Left colon (tissue), 2 donors: ENCODE measurements at regions not wholly inside any gene's neighbourhood (a gene's known extent, or its start where the extent isn't known, plus 50 kb on each side); places are given as distances from the start of the nearest gene placed in this dataset.
"Not testable (repeated sequence)": the region's sequence is repeated elsewhere in the genome, so short reads cannot be mapped to it uniquely, and the experiment has no call there.

Experiments
- ATAC-seq: fragments of 200-7000 bp; cut with Tn5 transposase; one replicate; pipeline ENCODE4 v1.9.1; 2020; ENCODE audit warnings: mild to moderate bottlenecking, moderate library complexity
- DNase-seq, 2 donors: peaks; one replicate each; pipeline ENCODE4 v3.0.0-alpha.2; 2020
- intact Hi-C, 2 donors: fragments of 100-400 bp; cut with DNase I in 1 of 2; cut with micrococcal nuclease in 1 of 2; formaldehyde crosslinking; loops; one replicate each; pipeline versions ENCODE4 v1.11.2 to v1.14.0; 2022; cut with DNase I, micrococcal nuclease
- donor health status: DM: no; HTN: no; CAD: no.
- donor health status: DM: yes; HTN: yes; CAD: no.

GRCh38 chr11:10996678-10997077 is 138.8 kb upstream of the ZBED5 start:
- intact Hi-C loops, result loop anchor here in 1 of 2 donors (10.0 kb wide), 1 partner anchor 52 kb away; no protein-coding TSS in a partner anchor
- DNase-seq, result no peak
- ATAC-seq, result no peak

DNA sequence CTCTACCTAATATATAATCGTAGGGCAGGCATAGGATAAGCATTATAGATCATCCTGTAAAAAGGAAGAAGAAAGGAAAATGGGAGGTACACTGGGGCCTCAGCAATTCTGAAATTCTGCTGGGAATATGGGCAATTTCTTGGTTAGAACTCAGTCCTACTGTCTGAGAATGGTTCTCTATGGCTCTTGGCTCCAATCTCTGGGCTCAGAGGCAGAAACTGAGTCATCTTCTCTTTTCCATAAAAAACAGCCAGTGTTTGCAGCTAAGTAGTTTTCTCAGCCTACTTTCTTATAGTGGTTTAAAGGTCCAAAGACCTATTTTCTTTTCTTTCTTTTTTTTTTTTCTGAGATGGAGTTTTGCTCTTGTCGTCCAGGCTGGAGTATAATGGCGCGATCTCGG is 135.8 kb upstream of the ZBED5 start:
- DNase-seq (no peak), ATAC-seq (no peak)
- intact Hi-C loops, result loop anchor here in 1 of 2 donors (10.0 kb wide), 1 partner anchor 49 kb away; no protein-coding TSS in a partner anchor

DNA sequence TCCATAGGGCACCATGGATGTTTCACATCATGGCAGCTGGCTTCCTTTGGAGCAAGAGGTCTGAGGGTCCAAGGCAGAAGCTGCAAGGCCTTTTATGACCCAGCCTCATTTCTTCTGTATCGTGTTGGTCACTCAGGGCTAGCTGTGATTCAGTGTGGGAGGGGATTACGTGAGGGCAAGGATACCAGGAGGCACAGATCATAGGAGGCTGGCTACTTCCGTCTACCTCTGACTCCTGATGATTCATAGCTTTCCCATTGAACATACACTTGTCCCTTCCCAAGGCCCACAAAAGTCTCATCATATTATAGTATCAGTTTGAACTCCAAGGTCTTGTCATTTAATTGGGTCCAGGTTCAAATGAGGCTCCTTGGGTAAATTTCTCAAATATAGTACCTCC is 135.3 kb upstream of the ZBED5 start:
- intact Hi-C loops, result loop anchor here in 1 of 2 donors (10.0 kb wide), 1 partner anchor 48 kb away; no protein-coding TSS in a partner anchor
- no peak for ATAC-seq

DNA sequence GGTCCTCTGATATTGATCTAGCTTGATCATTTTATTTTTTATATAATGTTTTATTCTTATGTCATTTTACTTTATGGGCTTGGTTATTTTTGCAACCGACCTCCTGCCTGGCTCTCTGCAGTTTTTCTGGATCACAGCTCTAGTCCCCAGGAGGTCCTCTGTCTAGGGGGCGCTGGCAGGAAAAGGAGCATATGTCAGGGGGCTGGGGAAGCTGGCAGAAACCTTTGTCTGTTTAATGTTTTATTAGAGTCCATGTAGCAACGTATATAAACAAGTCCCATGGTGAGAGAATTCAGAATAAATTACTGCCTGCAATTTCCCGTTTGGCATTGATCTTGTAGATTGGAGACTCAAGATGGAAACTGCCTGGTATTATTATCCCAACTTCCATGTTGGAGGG is 133.5 kb upstream of the ZBED5 start:
- DNase-seq (no peak), ATAC-seq (no peak)
- intact Hi-C loops, result loop anchor here in 1 of 2 donors (10.0 kb wide), 1 partner anchor 47 kb away; no protein-coding TSS in a partner anchor

More for the DNA sequence above, 135.3 kb upstream of the ZBED5 start:
- no peak for DNase-seq

DNA sequence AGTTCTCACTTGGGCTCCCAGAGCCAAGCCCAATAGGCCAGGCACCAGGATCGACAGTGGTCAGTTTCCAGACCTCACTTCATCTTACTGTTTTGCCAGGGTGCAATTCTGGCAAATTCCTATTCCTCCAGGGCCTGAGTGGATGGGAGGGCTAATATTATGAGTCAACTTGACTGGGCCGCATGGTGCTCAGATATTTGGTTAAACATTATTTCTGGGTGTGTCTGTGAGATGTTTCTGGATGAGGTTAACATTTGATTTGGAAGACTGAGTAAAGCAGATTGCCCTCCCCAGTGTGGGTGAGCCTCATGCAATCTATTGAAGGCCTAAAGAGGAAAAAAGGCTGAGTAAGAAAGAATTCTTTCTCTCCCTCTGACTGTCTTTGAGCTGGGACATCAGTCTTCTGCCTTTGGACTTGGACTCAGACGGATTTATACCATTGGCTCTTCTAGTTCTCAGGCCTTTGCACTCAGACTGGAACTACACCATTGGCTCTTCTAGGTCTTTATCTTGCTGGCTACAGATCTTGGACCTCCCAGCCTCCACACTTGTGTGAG is 132.9 kb upstream of the ZBED5 start:
- peak; percentile 32 for ATAC-seq
- intact Hi-C loops, result loop anchor here in 1 of 2 donors (10.0 kb wide), 1 partner anchor 46 kb away; no protein-coding TSS in a partner anchor
- no peak for DNase-seq

DNA sequence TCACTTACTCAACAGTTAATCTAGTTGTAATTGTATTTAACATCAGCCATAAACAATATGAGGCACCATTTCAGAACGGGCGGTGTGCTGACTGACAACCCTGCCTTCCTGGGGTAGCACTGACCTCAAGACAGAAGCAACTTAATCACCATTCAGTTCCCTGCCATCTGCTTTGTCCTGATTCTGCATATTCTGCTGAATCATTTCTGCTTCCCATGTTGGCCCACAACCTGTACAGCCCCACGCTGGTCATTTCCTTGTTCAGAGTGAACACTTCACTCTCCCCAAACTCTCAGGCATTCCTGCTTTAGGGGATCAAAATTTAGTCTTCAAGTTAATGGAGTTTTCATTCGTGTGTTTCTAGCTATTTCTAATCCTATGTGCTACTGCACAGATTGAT is 132.3 kb upstream of the ZBED5 start:
- intact Hi-C loops, result loop anchor here in 1 of 2 donors (10.0 kb wide), 1 partner anchor 45 kb away; no protein-coding TSS in a partner anchor
- DNase-seq, result no peak
- ATAC-seq, result peak; percentile 58

GRCh38 chr11:10986006-10986405 is 128.2 kb upstream of the ZBED5 start:
- ATAC-seq, result no peak
- intact Hi-C loops, result no loop called here
- no peak for DNase-seq

- intact Hi-C loops, result no loop called here
- DNase-seq (no peak), ATAC-seq (no peak)
Measured at GRCh38 chr11:10984742-10985141, 126.9 kb upstream of the ZBED5 start.

DNA sequence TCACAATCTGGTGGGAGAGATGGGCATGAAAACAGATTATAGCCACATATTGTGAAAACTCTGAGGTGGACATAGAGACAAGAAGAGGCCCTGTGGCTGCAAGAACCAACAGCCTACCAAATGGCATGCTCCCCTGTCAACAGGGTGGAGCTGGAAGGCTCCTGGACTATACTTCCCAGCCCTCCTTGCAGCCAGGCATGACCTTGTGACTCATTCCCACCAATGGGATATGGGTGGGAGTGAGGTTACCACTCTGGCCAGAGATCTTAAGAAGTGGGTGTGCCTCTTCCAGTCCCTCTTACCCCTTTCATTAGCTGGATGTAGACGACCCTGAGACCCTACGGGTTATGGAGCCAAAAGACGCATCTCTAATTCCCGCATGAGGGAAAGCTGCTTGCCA is 126.4 kb upstream of the ZBED5 start:
- DNase-seq (no peak), ATAC-seq (no peak)
- intact Hi-C loops, result no loop called here

DNA sequence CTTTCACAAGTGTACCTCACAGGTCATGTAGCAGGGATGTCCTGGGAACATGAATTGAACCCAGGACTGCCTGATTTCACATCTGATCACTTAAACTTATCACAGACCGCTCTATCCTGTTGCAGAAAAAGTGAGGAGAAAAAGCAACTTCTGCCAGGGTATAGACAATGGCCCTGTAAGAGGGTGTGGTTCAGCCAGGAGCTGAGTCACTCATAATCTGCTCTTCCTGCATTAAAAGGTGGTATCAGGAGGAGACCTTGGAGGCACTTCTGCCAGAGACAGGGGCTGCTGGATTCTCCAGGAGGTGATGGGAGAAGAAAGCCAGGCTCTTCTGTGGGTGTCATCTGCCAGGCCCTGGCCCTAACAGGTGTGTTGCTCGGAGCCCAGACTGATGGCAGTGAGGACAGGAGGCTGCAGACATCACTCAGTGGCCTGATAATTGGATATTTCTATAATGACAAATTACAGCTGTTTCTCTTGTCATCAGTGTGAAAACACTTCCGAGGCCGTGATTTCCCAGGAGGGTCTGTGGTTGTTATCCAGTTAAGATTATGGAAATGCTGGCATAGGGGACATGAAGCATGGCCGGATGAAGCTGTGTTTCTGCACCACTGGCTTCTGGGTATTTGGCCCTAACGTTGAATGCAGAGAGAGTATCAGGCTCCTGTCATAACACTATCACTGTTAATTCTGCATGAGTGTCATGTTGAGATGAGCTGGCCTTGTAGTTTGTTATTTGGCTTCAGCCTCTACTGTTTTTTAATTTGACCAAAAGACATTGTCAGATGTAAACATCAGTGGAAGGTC is 125.1 kb upstream of the ZBED5 start:
- intact Hi-C loops, result no loop called here
- peak; percentile 69 for ATAC-seq
- DNase-seq, result no peak

- intact Hi-C loops, result no loop called here
- no peak for ATAC-seq
- DNase-seq, result no peak
Measured at GRCh38 chr11:10979529-10979928, 121.7 kb upstream of the ZBED5 start.

DNA sequence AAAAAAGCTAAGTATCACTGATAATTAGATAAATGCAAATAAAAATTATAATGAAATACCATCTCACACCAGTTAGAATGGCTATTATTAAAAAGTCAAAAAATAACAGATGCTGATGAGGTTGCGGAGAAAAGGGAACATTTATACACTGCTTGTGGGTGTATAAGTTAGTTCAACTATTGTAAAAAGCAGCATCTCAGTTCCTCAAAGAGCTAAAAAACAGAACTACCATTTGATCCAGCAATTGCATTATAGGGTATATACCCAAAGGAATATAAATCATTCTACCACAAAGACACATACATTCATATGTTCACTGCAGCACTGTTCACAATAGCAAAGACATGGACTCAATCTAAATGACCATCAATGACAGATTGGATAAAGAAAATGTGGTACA is 120.3 kb upstream of the ZBED5 start:
- ATAC-seq (no peak), DNase-seq (no peak)
- intact Hi-C loops, result no loop called here

- ATAC-seq (no peak), DNase-seq (no peak)
Measured at GRCh38 chr11:10975287-10975721, 117.5 kb upstream of the ZBED5 start.

DNA sequence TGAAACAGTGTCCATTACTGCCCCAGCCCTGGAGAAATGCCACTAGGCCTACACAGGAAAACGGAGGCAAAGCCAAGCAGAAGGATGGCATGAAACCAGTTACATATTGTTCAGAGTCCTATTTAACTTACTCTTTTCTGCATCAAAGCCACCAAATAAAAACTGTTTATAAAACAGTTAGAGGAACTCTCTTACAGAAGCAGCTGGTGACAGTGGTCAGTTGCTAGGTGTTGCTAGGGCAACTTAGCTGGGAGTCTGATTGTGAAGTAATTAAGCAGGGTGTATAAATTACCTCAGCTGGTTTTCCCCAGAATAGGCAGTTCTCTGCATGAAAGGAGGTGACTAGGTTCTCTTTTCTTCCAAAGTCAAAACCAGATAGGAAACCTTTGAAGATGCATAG is 115.6 kb upstream of the ZBED5 start:
- DNase-seq (no peak), ATAC-seq (no peak)
- intact Hi-C loops, result no loop called here

More at GRCh38 chr11:10975287-10975721, 117.5 kb upstream of the ZBED5 start:
- intact Hi-C loops, result no loop called here

DNA sequence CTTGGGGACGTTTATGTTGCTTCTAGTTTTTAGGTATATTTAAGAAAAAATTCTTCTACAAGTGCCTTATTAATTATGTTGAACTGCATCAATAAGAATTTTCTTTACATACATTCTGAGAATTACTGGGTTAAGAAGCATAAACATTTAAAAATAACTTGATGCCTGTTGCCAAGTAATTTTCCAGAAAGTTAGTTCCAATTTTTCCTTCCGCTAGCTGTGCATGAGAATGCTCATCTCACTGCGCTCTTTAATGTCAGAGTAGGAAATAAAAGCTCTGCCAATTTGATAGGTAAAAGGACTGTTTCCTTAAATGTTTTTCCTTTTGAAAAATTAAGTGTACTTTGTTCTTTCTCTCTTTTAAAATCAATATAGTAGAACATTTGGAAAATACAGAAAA is 113.1 kb upstream of the ZBED5 start:
- ATAC-seq (no peak), DNase-seq (no peak)
- intact Hi-C loops, result no loop called here

- no peak for DNase-seq
- no peak for ATAC-seq
- intact Hi-C loops, result no loop called here
Measured at GRCh38 chr11:10969387-10969786, 111.5 kb upstream of the ZBED5 start.

GRCh38 chr11:10956884-10957283 is 99.0 kb upstream of the ZBED5 start:
- intact Hi-C loops, DNase-seq, ATAC-seq: not testable (repeated sequence)

GRCh38 chr11:10955616-10956015 is 97.8 kb upstream of the ZBED5 start:
- DNase-seq (no peak), ATAC-seq (no peak)
- intact Hi-C loops, result no loop called here

- intact Hi-C loops, result no loop called here
- ATAC-seq (no peak), DNase-seq (no peak)
Measured at GRCh38 chr11:10954184-10954583, 96.3 kb upstream of the ZBED5 start.

- intact Hi-C loops, result no loop called here
- no peak for DNase-seq
- no peak for ATAC-seq
Measured at GRCh38 chr11:10952872-10953271, 95.0 kb upstream of the ZBED5 start.
